ENCODE measurements at regions not wholly inside any gene's neighbourhood (a gene's known extent, or its start where the extent isn't known, plus 50 kb on each side); places are given as distances from the start of the nearest gene placed in this dataset.

DNA sequence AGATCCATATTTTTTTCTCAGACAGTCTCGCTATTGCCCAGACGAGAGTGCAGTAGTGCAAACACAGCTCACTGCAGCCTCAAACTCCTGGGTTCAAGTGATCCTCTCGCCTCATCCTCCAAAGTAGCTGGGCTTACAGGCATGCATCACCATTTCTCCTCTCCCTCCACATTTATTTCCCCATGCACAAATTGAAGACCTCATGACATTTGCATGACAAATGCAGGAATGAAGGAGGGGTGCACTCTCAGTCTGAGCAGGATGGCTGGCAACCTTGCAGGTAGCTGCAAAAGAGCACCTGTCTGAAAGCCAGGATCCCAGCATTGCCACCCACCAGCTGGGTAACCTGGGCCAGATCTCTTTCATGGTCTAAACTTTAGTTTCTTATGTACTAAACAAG, 111.2 kb downstream of the SH3TC2 start:
- no peak for DNase-seq

DNA sequence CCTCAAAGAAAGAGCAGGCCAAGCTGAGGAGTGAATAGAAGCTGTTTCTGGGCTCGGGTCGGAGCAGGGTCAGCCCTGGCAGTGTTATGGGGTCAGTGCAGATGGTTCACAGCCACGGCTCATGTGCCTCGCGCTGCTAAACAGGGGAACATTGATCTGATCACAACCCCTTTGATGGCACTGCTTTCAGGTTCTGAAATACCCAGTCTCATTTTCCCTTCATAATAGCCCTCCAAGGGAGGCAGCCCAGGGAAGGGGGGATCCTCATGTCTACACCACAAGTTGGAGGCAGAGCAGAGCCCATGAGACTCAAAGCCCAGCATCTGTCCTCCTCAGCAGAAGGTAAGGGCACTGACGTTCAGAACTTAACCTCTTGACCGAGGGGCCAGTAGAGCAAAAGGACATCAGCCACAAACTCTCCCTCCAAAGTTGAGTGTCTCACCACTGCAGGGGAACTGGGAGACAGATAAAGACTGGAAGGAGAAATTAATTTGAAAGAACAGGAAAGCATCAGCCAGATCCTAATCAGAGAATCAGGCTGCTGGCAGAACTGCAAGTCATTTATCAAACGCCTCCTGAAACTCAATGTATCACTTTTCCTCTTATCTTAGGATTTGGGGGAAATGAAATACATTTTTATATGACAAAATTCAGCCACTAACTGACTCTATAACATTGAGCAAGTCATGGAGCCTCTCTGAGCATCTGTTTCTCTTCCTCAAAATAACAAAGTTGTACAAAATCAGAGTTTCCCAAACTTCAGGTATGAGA, 110.6 kb downstream of the SH3TC2 start:
- no peak for DNase-seq

DNA sequence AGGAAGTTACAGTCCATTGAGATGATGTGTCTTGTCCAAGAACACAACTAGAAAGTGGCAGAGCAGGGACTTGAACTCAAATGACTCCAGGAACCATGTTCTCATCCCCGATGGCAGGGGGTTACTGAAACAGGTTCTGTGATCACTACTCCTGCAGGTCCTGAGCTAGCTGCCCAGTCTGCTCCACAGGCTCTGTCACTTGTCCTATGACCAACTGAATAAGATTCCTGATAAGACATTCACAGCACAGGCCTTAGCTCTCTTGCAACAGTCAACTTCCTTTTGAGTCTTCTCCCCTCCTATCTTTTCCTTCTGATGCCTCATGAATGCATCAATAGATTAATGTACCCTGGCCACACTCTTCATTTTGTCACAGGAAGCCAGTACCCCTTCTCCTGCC, 109.2 kb downstream of the SH3TC2 start:
- DNase-seq, result no peak
